Smooth muscle cell (in vitro differentiated cells): ENCODE measurements at regions not wholly inside any gene's neighbourhood (a gene's known extent, or its start where the extent isn't known, plus 50 kb on each side); places are given as distances from the start of the nearest gene placed in this dataset.

Experiments used
- DNase-seq: peaks from one replicate; lab custom pipeline; 2025; ENCODE audit not compliant: unreplicated experiment; lab: John Stamatoyannopoulos, UW
- H2AFZ ChIP-seq: fragments of 200-600 bp; sonication (generic); 2 replicates; pipeline ENCODE4 v1.6.0; 2016; ENCODE audit warnings: antibody characterized with exemption, low read depth, mild to moderate bottlenecking
- H3F3A ChIP-seq: fragments of 200-600 bp; sonication (generic); 2 replicates; pipeline ENCODE4 v1.6.0; 2017; ENCODE audit warnings: antibody characterized with exemption, low read depth
- H3K27ac ChIP-seq: fragments of 200-600 bp; sonication (generic); 2 replicates; pipeline ENCODE4 v1.5.1; 2016; ENCODE audit warnings: low read depth, mild to moderate bottlenecking
- H3K27me3 ChIP-seq: fragments of 200-600 bp; sonication (generic); 2 replicates; pipeline ENCODE4 v1.6.1; 2016; ENCODE audit warnings: low read depth, mild to moderate bottlenecking
- H3K36me3 ChIP-seq: fragments of 200-600 bp; sonication (generic); 2 replicates; pipeline ENCODE4 v1.5.1; 2016; ENCODE audit warnings: low read depth
- H3K4me1 ChIP-seq: fragments of 200-600 bp; sonication (generic); 2 replicates; pipeline ENCODE4 v1.5.1; 2016; ENCODE audit warnings: low read depth
- H3K4me2 ChIP-seq: fragments of 200-600 bp; sonication (generic); 2 replicates; pipeline ENCODE4 v1.6.0; 2016; ENCODE audit warnings: mild to moderate bottlenecking
- H3K4me3 ChIP-seq: fragments of 200-600 bp; sonication (generic); 2 replicates; pipeline ENCODE4 v1.5.1; 2016; ENCODE audit warnings: mild to moderate bottlenecking
- H3K79me2 ChIP-seq: fragments of 200-600 bp; sonication (generic); 2 replicates; pipeline ENCODE4 v1.6.0; 2016; ENCODE audit warnings: low read depth, mild to moderate bottlenecking
- H3K9ac ChIP-seq: fragments of 200-600 bp; sonication (generic); 2 replicates; pipeline ENCODE4 v1.6.0; 2016; ENCODE audit warnings: low read depth
- H3K9me3 ChIP-seq: fragments of 200-600 bp; sonication (generic); replicated peaks from 2 replicates; pipeline ENCODE4 v1.5.1; 2016; ENCODE audit warnings: low read depth
- H4K20me1 ChIP-seq: fragments of 200-600 bp; sonication (generic); 2 replicates; pipeline ENCODE4 v1.6.0; 2016; ENCODE audit warnings: low read depth
- CTCF ChIP-seq: fragments of 200-600 bp; sonication (generic); IDR thresholded peaks from 2 replicates; pipeline ENCODE4 v1.5.1; 2017; ENCODE audit warnings: borderline replicate concordance, mild to moderate bottlenecking, antibody characterized with exemption; ENCODE audit not compliant: insufficient read depth, poor library complexity, severe bottlenecking
- whole genome bisulfite sequencing: methylation state at CpG from one replicate; pipeline ENCODE4 v1.1.7; 2016; ENCODE audit warnings: low lambda C conversion rate; 5-methylcytosine and 5-hydroxymethylcytosine counted together

- no peaks in the 10 kb centered on the region for H3K79me2 ChIP-seq
- H3K4me2 ChIP-seq = no peak overlapping the region
- no peaks in the 10 kb centered on the region for H3K27me3 ChIP-seq
- WGBS = 77% methylated on average over 2 of the region's 2 CpGs
- no peaks in the 10 kb centered on the region for H3F3A ChIP-seq
- DNase-seq = no peak
- no peak overlapping the region for H2AFZ ChIP-seq
- no peak overlapping the region for H3K27ac ChIP-seq
- TF ChIP-seq CTCF = no peak
- no peaks in the 10 kb centered on the region for H3K4me1 ChIP-seq
- no peaks in the 10 kb centered on the region for H3K9me3 ChIP-seq
- H4K20me1 ChIP-seq = no peaks in the 10 kb centered on the region
- H3K36me3 ChIP-seq = no peaks in the 10 kb centered on the region
- no peak overlapping the region for H3K9ac ChIP-seq
- no peak overlapping the region for H3K4me3 ChIP-seq
Observed at GRCh38 chr10:44675387-44675874, 235.7 kb upstream of the TMEM72 start.

GRCh38 chr10:44680764-44681163 lies 230.4 kb upstream of the TMEM72 start:
- WGBS = 96% methylated on average over 6 of the region's 6 CpGs

GRCh38 chr10:44682507-44682906 lies 228.6 kb upstream of the TMEM72 start:
- Histone ChIP-seq H3K9ac (no peak overlapping the region), H3K4me3 (no peak overlapping the region), H3K9me3 (no peaks in the 10 kb centered on the region), H3K27me3 (no peaks in the 10 kb centered on the region), H3K79me2 (no peaks in the 10 kb centered on the region), H2AFZ (no peak overlapping the region), H4K20me1 (no peaks in the 10 kb centered on the region), H3K27ac (no peak overlapping the region), H3K4me1 (no peaks in the 10 kb centered on the region), H3F3A (no peaks in the 10 kb centered on the region), H3K4me2 (no peak overlapping the region), H3K36me3 (no peaks in the 10 kb centered on the region)
- no peak for DNase-seq
- TF ChIP-seq CTCF = no peak
- 96% methylated on average over 7 of the region's 7 CpGs for WGBS

More at GRCh38 chr10:44680764-44681163, 230.4 kb upstream of the TMEM72 start:
- H2AFZ ChIP-seq = no peak overlapping the region
- H3K4me1 ChIP-seq = no peaks in the 10 kb centered on the region
- TF ChIP-seq CTCF = no peak
- no peak overlapping the region for H3K4me2 ChIP-seq
- no peaks in the 10 kb centered on the region for H3F3A ChIP-seq
- H3K79me2 ChIP-seq = no peaks in the 10 kb centered on the region
- no peaks in the 10 kb centered on the region for H3K27me3 ChIP-seq
- no peaks in the 10 kb centered on the region for H4K20me1 ChIP-seq
- no peaks in the 10 kb centered on the region for H3K9me3 ChIP-seq
- no peak overlapping the region for H3K27ac ChIP-seq
- H3K4me3 ChIP-seq = no peak overlapping the region
- no peak for DNase-seq
- H3K36me3 ChIP-seq = no peaks in the 10 kb centered on the region
- no peak overlapping the region for H3K9ac ChIP-seq

- Histone ChIP-seq H3K27me3 (no peaks in the 10 kb centered on the region), H2AFZ (no peak overlapping the region), H3K4me3 (no peak overlapping the region), H3K27ac (no peak overlapping the region), H3K79me2 (no peaks in the 10 kb centered on the region), H3K4me2 (no peak overlapping the region), H3K9me3 (no peaks in the 10 kb centered on the region), H3F3A (no peaks in the 10 kb centered on the region), H3K4me1 (no peaks in the 10 kb centered on the region), H3K9ac (no peak overlapping the region), H4K20me1 (no peaks in the 10 kb centered on the region), H3K36me3 (no peaks in the 10 kb centered on the region)
- no peak for TF ChIP-seq CTCF
- DNase-seq = no peak
- 83% methylated on average over 2 of the region's 2 CpGs for WGBS
Observed at GRCh38 chr10:44684661-44685060, 226.5 kb upstream of the TMEM72 start.
